ENCODE measurements at regions not wholly inside any gene's neighbourhood (a gene's known extent, or its start where the extent isn't known, plus 50 kb on each side); places are given as distances from the start of the nearest gene placed in this dataset.
A peak's percentile ranks its signal among the peaks of the same experiment; 100 is the strongest.

DNA sequence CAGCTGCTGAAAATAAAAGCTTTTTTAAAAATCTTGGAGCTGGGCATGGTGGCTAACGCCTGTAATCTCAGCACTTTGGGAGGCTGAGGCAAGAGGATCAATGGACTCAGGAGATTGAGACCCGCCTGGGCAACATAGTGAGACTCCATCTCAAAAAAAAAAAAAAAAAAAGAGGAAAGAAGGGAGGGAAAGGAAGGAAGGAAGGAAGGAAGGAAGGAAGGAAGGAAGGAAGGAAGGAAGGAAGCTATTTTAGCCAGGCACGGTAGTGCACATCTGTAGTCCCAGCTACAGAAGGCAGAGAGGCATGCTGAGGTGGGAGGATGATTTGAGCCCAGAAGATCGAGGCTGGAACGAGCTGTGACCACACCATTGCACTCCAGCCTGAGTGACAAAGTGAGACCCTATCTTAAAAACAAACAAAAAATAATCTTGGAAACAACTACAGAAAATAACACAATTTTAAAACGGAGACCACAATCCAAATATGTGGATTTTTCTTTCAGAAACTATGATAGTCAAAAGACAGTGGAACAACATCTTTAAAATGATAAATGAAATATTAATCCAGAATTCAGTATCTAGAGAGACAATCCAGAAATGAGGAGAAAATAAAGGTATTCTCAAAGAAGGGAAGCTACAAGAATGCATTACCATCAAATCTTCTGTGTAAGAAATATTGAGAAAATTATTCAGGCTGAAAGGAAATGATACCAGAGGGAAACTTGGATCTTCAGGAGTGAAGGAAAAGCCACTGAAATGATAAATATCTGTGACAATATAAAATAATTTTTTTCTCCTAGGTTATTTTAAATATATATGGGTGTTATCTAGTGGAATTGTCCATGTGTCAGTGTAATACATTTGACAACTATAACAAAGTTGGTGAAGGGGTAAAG lies 182.0 kb downstream of the GPX5 start:
- 59% methylated on average over 6 of the region's 6 CpGs for WGBS (ENCODE audit: missing lambda C conversion rate)
- CTCF ChIA-PET, result interaction anchor here (0.7 kb wide), 1 partner anchor 165 kb away, joined by 5 read pairs; no protein-coding TSS in a partner anchor
- Histone ChIP-seq H3K4me2 (no peak overlapping the region), H3K4me3 (no peak overlapping the region), H3K27ac (no peak overlapping the region), H3K9me3 (peaks cover 15% of the 10 kb centered on the region), H3K4me1 (0 out of 3 replicates have a peak, but pooled peaks cover 3% of the 10 kb centered on the region)
- POLR2A ChIA-PET, result interaction anchor here (0.6 kb wide), 1 partner anchor 36 kb away, joined by 6 read pairs; no protein-coding TSS in a partner anchor
- FAIRE-seq (no peak), DNase-seq (ENCODE audit: low read depth in 1 of 2, low spot score in 1 of 2) (no peak), ATAC-seq (no peak)
- TF ChIP-seq EP300 (IDR thresholded peaks at IDR 0.05), result no peak
- TF ChIP-seq FOSL2 (IDR thresholded peaks at IDR 0.05), result no peak
- TF ChIP-seq FOSL2 (CRISPR knock-in tag; IDR thresholded peaks at IDR 0.05), result no peak
- no peak for TF ChIP-seq HES2 (IDR thresholded peaks at IDR 0.05)
- no peak for TF ChIP-seq HOXB5 (CRISPR knock-in tag; IDR thresholded peaks at IDR 0.05)
- no peak for TF ChIP-seq NFE2L2 (conservative IDR thresholded peaks at IDR 0.05; ENCODE audit: low read length)
- no peak for TF ChIP-seq TFCP2L1 (CRISPR knock-in tag; IDR thresholded peaks at IDR 0.05)
- TF ChIP-seq RNF2 (IDR thresholded peaks at IDR 0.05; ENCODE audit: borderline replicate concordance, low read depth), result no peak
- no peak for TF ChIP-seq RFX5 (IDR thresholded peaks at IDR 0.05)
- TF ChIP-seq, protein P1, sequence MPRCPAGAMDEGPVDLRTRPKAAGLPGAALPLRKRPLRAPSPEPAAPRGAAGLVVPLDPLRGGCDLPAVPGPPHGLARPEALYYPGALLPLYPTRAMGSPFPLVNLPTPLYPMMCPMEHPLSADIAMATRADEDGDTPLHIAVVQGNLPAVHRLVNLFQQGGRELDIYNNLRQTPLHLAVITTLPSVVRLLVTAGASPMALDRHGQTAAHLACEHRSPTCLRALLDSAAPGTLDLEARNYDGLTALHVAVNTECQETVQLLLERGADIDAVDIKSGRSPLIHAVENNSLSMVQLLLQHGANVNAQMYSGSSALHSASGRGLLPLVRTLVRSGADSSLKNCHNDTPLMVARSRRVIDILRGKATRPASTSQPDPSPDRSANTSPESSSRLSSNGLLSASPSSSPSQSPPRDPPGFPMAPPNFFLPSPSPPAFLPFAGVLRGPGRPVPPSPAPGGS (IDR thresholded peaks at IDR 0.05), result no peak
- no peak for TF ChIP-seq HEYL (CRISPR knock-in tag; IDR thresholded peaks at IDR 0.05)
- no peak for TF ChIP-seq REST (IDR thresholded peaks at IDR 0.05)
- TF ChIP-seq EHF (CRISPR knock-in tag; IDR thresholded peaks at IDR 0.05), result no peak
- TF ChIP-seq HOXA7 (CRISPR knock-in tag; IDR thresholded peaks at IDR 0.05), result no peak
- no peak for TF ChIP-seq EHMT2 (IDR thresholded peaks at IDR 0.05; ENCODE audit: low read depth)
- TF ChIP-seq ESRRA (IDR thresholded peaks at IDR 0.05; ENCODE audit: borderline replicate concordance, low read length), result no peak

DNA sequence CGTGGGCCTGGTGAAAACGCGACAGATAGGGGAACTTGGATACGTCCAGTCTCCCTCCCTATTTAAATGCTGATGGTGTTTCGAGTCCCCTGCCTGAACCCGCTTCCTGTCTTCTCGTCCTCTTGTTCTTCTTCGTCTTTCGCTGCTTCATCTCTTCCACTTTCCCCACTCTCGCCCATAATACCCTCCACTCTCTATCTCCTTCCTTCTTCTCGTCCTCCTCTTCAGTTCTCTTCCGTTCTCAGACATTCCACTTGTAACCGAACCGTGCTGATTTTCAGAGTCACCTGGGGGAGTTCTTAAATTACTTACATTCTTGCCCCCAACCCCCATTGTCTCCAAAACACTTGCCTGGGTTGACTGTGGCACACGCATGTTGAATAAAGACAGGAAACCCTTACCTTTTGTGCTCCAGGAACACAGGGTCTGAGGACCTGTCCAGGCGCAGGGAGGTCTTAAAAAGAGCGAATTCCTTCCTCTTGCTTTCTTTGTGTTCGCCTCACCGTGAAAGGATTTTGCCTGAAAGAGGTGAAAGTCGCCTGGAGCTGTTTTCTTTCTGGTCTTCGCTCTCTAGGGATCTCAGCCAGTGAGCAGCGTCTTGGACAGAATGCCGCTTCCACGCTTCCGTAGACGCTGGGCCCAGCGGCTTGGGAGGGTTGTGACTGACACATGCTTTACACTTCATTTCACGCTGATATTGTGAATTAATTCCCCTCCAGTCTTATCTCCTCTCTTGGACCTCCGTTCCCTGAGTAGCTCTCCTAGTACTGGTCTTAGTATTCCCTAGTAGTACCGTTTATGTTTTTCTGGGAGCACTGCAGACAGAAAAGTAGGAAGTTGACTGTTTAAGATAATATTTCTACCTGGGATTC lies 184.0 kb downstream of the GPX5 start:
- Histone ChIP-seq H3K4me3 (peak overlapping the region; percentile 71), H3K27ac (peak overlapping the region; percentile 66 to 83), H3K9me3 (peaks cover 15% of the 10 kb centered on the region), H3K4me2 (peak overlapping the region; percentile 76), H3K4me1 (0 out of 3 replicates have a peak, but pooled peaks cover 3% of the 10 kb centered on the region)
- FAIRE-seq, result no peak
- peak; percentile 84 to 85 for ATAC-seq
- CTCF ChIA-PET, result interaction anchor here (0.6 kb wide), 1 partner anchor 913 kb away, joined by 3 read pairs; no protein-coding TSS in a partner anchor
- peak; percentile 11 to 66 for DNase-seq (ENCODE audit: low read depth in 1 of 2, low spot score in 1 of 2)
- POLR2A ChIA-PET, result interaction anchor here (1.0 kb wide), 1 partner anchor 61 kb away, joined by 3 read pairs; no protein-coding TSS in a partner anchor
- 1% methylated on average over 30 of the region's 30 CpGs for WGBS (ENCODE audit: missing lambda C conversion rate)
- TF ChIP-seq RNF2 (IDR thresholded peaks at IDR 0.05; ENCODE audit: borderline replicate concordance, low read depth), result no peak
- TF ChIP-seq, protein P2, sequence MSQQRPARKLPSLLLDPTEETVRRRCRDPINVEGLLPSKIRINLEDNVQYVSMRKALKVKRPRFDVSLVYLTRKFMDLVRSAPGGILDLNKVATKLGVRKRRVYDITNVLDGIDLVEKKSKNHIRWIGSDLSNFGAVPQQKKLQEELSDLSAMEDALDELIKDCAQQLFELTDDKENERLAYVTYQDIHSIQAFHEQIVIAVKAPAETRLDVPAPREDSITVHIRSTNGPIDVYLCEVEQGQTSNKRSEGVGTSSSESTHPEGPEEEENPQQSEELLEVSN (IDR thresholded peaks at IDR 0.05; ENCODE audit: borderline replicate concordance, low read depth), result peak; percentile 62; the same call in 1 of the 2 replicates

Measured in A549 (cell line).